ENCODE measurements at regions not wholly inside any gene's neighbourhood (a gene's known extent, or its start where the extent isn't known, plus 50 kb on each side); places are given as distances from the start of the nearest gene placed in this dataset.
"Not testable (repeated sequence)": the region's sequence is repeated elsewhere in the genome, so short reads cannot be mapped to it uniquely, and the experiment has no call there.

DNA sequence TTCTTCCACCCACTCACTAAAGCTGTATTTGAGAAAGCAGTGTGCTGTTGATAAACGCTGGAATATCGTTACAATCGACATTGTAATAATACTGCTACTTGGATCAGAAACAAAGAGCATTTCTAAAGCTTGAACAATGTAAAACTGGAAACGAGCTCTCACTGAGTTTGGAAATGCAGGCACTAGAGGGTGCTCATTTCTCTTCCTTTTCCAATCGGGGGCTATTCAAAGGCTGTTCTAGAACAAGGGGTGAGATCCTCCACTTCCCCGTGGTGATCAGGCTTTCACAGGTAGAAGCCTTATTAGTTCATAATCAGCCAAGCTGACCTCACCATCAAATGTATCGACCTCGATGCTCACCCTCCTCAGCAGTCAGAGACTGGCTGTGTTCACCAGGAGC is 245.3 kb upstream of the PRSS1 start:
- H3K4me1 Mint-ChIP-seq (ENCODE audit: low read depth in 2 of 2); ATAC-seq (replicated peaks); H3K36me3 Mint-ChIP-seq (ENCODE audit: insufficient read depth); H3K4me3 Mint-ChIP-seq; DNase-seq; H3K9me3 Mint-ChIP-seq; H3K27ac Mint-ChIP-seq: not testable (repeated sequence)
- peaks cover 24 to 27% of the 10 kb centered on the region in 2 donors for H3K27me3 Mint-ChIP-seq

DNA sequence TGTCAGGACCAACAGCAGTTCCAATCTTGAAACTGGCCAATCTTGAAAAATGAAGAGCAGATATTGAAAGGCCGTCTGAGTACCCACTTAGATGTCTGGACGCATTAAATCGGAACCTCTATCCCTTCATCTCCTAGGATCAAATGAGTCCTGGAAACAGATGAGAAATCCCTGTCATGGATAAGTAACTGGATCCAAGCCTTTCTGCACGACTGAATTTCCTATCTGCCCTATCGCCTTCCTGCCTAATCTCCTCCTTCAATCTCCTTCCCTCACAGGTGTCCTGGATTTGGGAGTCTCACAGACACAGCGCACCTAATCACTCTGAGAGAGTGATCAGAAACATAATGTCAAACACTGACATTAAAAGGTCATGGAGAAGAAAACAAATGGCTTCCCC is 245.2 kb upstream of the PRSS58 start:
- Mint-ChIP-seq H3K27me3 (peaks cover 15 to 27% of the 10 kb centered on the region in 2 donors), H3K9me3 (no peaks in the 10 kb centered on the region), H3K4me1 (ENCODE audit: low read depth in 2 of 2) (peaks cover 0 to 6% of the 10 kb centered on the region in 2 donors), H3K27ac (no peak overlapping the region), H3K4me3 (no peak overlapping the region), H3K36me3 (ENCODE audit: insufficient read depth) (no peaks in the 10 kb centered on the region)
- DNase-seq: no peak
- no peak for ATAC-seq (replicated peaks)

DNA sequence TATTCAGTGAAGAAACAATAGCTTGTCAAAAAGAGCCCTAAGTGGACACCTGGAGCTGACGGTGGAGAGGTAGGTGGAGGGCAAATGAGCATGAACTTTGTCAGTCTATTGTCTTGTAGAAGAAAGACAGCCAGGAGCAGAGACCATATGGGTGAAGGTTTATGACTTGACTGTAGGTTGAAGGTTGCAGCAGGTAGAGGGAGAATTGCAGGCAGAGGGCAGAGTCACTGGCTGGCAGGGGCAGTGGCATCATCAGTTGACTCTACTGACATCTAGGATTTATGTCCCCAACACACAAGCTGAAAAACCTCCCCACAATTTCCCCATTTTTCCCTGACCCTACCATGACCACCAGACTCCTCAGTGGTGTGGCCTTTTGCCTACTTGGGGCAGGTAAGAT is 243.6 kb upstream of the PRSS58 start:
- ATAC-seq (replicated peaks): no peak
- Mint-ChIP-seq H3K36me3 (ENCODE audit: insufficient read depth) (no peaks in the 10 kb centered on the region), H3K27ac (no peak overlapping the region)

DNA sequence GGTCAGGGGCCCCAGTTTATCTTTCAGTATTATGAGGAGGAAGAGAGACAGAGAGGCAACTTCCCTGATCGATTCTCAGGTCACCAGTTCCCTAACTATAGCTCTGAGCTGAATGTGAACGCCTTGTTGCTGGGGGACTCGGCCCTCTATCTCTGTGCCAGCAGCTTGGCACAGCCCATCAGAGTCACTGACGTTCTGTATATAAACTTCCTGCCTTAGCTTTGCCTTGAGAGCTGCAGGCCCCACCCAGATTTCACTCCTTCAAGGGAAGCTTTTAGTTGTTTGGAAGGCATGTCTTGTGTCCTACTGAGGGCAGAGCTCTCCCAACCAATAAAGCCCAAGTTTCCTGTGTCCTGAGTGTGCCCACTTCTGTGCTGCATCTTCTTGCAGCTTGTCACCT is 242.5 kb upstream of the PRSS58 start:
- Mint-ChIP-seq H3K36me3 (ENCODE audit: insufficient read depth) (no peaks in the 10 kb centered on the region), H3K4me1 (ENCODE audit: low read depth in 2 of 2) (peaks cover 6 to 7% of the 10 kb centered on the region in 2 donors), H3K9me3 (no peaks in the 10 kb centered on the region), H3K27me3 (peaks cover 20 to 23% of the 10 kb centered on the region in 2 donors), H3K27ac (peak overlapping the region; percentile 50 to 85), H3K4me3 (peak overlapping the region; percentile 34 to 54)
- DNase-seq (no peak), ATAC-seq (replicated peaks) (peak; percentile 41)

More for the DNA sequence above, 243.6 kb upstream of the PRSS58 start:
- no peak for DNase-seq
- no peak overlapping the region for H3K4me3 Mint-ChIP-seq
- no peaks in the 10 kb centered on the region for H3K9me3 Mint-ChIP-seq
- H3K4me1 Mint-ChIP-seq (ENCODE audit: low read depth in 2 of 2): peaks cover 3 to 7% of the 10 kb centered on the region in 2 donors
- peaks cover 19 to 27% of the 10 kb centered on the region in 2 donors for H3K27me3 Mint-ChIP-seq

DNA sequence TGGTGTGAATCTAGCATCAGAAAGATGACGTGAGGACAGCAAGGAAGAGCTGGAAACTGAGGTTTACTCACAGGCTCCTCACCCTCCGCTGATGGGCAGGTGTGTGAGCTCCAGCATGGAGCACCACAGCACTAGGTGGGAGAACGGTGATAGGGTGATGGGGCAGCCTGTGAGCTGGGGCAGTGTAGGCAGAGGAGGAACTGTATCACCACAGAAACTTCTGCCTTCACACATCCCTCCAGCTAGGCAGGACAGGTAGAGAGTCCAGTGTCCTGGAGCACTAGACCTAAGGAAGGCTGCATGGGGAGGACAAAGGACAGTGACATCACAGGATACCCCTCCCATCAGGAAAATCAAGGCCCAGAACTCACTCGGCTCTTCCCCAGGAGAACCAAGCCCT is 241.8 kb upstream of the PRSS58 start:
- Mint-ChIP-seq H3K27ac (peak overlapping the region; percentile 50 to 85), H3K4me3 (peak overlapping the region; percentile 54 to 56), H3K9me3 (no peaks in the 10 kb centered on the region), H3K27me3 (peaks cover 12 to 16% of the 10 kb centered on the region in 2 donors), H3K36me3 (ENCODE audit: insufficient read depth) (no peaks in the 10 kb centered on the region), H3K4me1 (ENCODE audit: low read depth in 2 of 2) (peaks cover 6 to 7% of the 10 kb centered on the region in 2 donors)
- DNase-seq (no peak), ATAC-seq (replicated peaks) (no peak)

DNA sequence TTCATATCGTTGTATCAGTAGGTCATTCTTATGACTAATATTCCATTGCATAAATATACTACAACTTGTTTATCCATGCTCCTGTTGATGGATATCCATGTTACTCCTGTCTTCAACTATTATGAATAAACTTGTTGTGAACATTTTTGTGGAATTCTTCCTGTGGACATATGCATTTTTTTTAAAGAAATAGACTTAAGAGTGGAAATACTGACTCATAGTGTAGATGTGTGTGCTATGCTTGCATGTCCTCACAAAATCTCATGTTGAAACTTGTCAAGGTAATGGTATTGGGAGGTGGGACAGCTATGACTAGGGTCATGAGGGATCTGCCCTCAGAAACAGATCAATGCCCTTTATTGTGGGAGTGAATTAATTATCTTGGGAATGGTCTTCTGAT is 240.5 kb upstream of the PRSS58 start:
- Mint-ChIP-seq H3K4me1 (ENCODE audit: low read depth in 2 of 2) (peaks cover 6 to 7% of the 10 kb centered on the region in 2 donors), H3K27me3 (peaks cover 8 to 10% of the 10 kb centered on the region in 2 donors), H3K27ac (no peak overlapping the region), H3K9me3 (no peaks in the 10 kb centered on the region), H3K4me3 (no peak overlapping the region), H3K36me3 (ENCODE audit: insufficient read depth) (no peaks in the 10 kb centered on the region)
- no peak for ATAC-seq (replicated peaks)
- no peak for DNase-seq

DNA sequence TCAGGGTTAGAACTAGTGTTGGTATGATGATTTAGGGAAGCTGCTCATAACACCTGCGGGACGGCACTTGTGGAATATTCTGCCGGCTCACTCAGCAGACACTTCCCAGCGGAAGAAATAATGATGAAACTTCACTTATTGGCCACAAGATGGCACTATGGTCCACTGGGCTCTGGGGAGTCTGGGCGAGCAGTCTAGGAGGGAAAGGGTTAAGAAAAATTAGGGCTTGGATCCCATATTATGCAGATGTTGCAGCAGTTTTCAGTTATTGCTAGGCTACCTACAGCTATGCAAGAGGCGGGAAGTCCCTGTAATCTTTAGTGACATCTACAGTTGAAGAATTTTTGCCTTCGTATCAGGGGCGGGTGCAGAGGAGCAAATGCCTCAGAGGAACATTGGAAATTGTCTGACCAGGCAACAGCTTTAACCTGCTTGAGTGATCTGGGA is 238.7 kb upstream of the PRSS58 start:
- Mint-ChIP-seq H3K27ac (no peak overlapping the region), H3K9me3 (no peaks in the 10 kb centered on the region), H3K4me1 (ENCODE audit: low read depth in 2 of 2) (peaks cover 6 to 7% of the 10 kb centered on the region in 2 donors), H3K36me3 (ENCODE audit: insufficient read depth) (peaks cover 3% of the 10 kb centered on the region), H3K27me3 (peaks cover 8 to 10% of the 10 kb centered on the region in 2 donors), H3K4me3 (peak overlapping the region in 1 of 2 donors; percentile 36)
- peak; percentile 44 for ATAC-seq (replicated peaks)
- no peak for DNase-seq

DNA sequence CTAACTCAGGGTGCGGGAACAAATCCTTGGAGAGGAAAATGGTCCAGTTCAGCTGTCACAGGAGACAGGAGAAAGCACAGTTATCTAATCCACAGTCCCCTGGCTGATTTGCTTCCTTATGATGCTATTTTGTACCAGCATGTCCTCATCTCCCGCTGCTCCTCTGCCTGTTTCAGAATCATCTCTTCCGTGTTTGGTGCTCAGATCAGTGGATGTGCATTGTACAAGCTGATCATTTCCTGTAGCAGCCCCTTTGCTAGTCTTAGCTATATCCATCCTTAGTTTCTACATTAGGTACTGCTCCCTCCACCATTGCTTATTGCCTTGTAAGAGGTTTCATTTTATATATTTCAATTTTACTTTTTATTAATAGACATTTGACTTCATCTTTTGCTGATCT is 238.0 kb upstream of the PRSS58 start:
- H3K36me3 Mint-ChIP-seq (ENCODE audit: insufficient read depth); H3K4me3 Mint-ChIP-seq; H3K9me3 Mint-ChIP-seq; H3K4me1 Mint-ChIP-seq (ENCODE audit: low read depth in 2 of 2); DNase-seq; H3K27ac Mint-ChIP-seq; ATAC-seq (replicated peaks): not testable (repeated sequence)
- H3K27me3 Mint-ChIP-seq: peaks cover 8 to 10% of the 10 kb centered on the region in 2 donors

DNA sequence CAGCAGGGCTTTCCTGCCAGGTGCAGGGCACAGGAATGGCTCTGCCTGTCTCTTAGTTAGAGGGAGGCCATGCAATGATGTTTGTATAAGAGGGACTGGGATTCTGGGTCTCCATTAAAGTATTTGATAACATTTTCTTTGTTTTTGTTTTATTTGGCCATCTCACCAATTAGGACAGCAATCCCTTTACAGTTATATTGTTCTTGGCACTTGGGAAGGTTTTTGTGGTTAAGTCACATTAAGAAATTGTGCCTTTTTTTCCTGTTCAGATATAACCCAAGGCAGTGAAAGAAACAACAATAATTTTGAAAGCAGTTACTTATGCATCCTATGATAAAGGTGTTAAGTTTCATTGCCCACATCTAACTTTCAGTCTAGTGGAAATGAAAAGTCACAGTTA is 237.4 kb upstream of the PRSS58 start:
- not testable (repeated sequence) for H3K27ac Mint-ChIP-seq; DNase-seq; H3K36me3 Mint-ChIP-seq (ENCODE audit: insufficient read depth); H3K27me3 Mint-ChIP-seq; ATAC-seq (replicated peaks); H3K9me3 Mint-ChIP-seq; H3K4me1 Mint-ChIP-seq (ENCODE audit: low read depth in 2 of 2); H3K4me3 Mint-ChIP-seq

DNA sequence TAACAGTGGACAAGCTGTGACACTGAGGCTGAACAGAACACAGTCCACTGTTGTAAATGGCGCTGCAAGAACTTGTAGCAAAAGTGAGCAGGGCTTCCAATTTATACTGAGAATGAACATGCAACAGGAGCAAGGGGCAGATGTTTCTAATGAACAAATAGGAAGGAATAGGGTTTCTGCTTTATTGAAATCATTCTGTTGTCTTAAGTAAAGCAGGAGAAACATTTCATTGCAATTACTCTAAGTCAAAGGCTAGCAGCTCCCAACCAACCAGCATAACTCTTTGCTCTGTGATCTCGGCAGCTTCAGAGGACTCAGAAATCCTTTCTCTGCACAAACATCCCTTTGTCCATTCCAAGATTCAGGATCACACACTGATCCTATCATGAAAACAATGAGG is 236.2 kb upstream of the PRSS58 start:
- Mint-ChIP-seq H3K27me3 (peaks cover 8 to 9% of the 10 kb centered on the region in 2 donors), H3K4me3 (no peak overlapping the region), H3K4me1 (ENCODE audit: low read depth in 2 of 2) (peaks cover 1 to 6% of the 10 kb centered on the region in 2 donors), H3K27ac (no peak overlapping the region), H3K36me3 (ENCODE audit: insufficient read depth) (peaks cover 3% of the 10 kb centered on the region), H3K9me3 (no peaks in the 10 kb centered on the region)
- ATAC-seq (replicated peaks) (no peak), DNase-seq (no peak)

DNA sequence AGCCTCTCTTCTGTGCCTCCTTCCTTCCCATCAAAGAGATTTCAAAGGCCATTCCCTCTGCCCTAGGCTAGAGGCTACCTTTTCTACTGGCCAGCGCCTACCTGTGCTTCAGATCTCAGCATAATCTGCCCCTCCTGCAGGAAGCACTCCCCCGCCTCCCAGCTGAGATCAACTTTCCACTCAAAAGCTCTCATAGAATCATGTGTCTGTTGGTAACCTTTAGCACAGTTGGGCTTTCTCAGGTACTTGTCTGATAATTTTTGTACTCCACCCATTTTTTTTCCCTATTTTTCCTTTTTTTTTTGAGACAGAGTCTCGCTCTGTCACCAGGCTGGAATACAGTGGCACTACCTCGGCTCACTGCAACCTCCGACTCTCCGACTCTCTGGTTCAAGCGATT is 231.0 kb upstream of the PRSS58 start:
- Mint-ChIP-seq H3K27ac (peak overlapping the region in 1 of 2 donors; percentile 71), H3K4me1 (ENCODE audit: low read depth in 2 of 2) (peaks cover 0 to 10% of the 10 kb centered on the region in 2 donors), H3K4me3 (peak overlapping the region in 1 of 2 donors; percentile 62), H3K27me3 (peaks cover 0 to 9% of the 10 kb centered on the region in 2 donors), H3K9me3 (no peaks in the 10 kb centered on the region), H3K36me3 (ENCODE audit: insufficient read depth) (peaks cover 3% of the 10 kb centered on the region)
- no peak for ATAC-seq (replicated peaks)
- no peak for DNase-seq

DNA sequence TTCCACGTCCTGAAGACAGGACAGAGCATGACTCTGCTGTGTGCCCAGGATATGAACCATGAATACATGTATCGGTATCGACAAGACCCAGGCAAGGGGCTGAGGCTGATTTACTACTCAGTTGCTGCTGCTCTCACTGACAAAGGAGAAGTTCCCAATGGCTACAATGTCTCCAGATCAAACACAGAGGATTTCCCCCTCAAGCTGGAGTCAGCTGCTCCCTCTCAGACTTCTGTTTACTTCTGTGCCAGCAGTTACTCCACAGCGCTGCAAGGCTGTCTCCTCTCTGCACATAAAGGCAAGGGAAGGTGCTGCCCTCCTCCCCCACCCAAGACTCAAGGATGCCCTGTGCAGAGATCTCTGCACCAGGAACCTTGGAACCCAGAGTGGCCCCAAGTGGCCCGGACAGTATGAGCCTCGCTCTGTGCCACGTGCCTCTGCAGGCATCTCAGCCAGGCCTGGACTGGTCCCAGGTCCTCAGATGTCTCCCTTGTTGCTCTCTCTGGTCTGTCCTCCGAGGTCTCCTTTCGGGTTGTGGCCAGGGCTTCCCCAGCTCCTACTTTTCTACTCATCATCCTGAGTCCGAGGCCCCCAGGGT is 230.3 kb upstream of the PRSS58 start:
- peaks cover 0 to 9% of the 10 kb centered on the region in 2 donors for H3K27me3 Mint-ChIP-seq
- H3K27ac Mint-ChIP-seq: peak overlapping the region in 1 of 2 donors; percentile 71
- DNase-seq (no peak), ATAC-seq (replicated peaks) (no peak)
- peaks cover 2 to 12% of the 10 kb centered on the region in 2 donors for H3K4me1 Mint-ChIP-seq (ENCODE audit: low read depth in 2 of 2)
- peaks cover 3% of the 10 kb centered on the region for H3K36me3 Mint-ChIP-seq (ENCODE audit: insufficient read depth)
- H3K9me3 Mint-ChIP-seq: no peaks in the 10 kb centered on the region
- H3K4me3 Mint-ChIP-seq: no peak overlapping the region

DNA sequence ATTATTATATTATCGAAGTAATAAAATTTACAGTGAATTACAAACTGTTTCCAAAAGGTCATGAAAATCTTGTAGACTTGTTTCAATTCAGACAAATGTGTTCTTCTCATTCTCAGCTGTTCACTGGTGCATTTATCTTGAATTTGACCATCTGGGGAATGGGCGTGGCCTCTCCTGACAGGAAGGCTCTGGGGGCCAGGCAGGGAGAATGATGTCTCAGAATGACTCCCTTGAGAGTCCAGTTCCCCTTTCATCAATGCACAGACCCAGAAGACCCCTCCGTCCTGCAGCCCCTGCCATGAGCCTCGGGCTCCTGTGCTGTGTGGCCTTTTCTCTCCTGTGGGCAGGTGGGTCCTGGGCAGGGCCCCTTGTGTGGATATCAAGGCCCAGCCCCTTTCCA is 229.7 kb upstream of the PRSS58 start:
- ATAC-seq (replicated peaks); H3K4me3 Mint-ChIP-seq; H3K27ac Mint-ChIP-seq; H3K27me3 Mint-ChIP-seq; H3K36me3 Mint-ChIP-seq (ENCODE audit: insufficient read depth); DNase-seq; H3K9me3 Mint-ChIP-seq: not testable (repeated sequence)
- H3K4me1 Mint-ChIP-seq (ENCODE audit: low read depth in 2 of 2): peaks cover 6 to 18% of the 10 kb centered on the region in 2 donors

DNA sequence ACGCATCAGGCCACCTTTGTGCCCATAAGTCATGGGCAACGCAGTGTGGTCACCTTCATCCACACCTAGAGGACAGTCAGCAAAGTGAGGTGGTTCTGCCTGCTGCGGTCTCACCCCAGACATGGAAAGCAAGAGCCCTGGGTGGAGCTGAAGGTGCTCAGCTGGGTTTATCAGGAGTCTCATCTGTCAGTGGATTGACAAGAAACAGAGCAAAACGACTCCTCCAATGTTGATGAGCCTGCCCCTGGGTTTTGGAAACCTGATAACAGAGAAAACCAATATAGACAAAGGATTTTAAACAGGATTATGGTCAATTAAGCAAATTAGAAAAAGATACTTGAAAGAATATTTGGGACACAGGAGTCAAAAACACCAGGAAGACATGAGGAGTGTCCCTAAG is 229.3 kb upstream of the PRSS58 start:
- no peak for DNase-seq
- no peak for ATAC-seq (replicated peaks)

More for the DNA sequence above, 229.3 kb upstream of the PRSS58 start:
- Mint-ChIP-seq H3K27ac (no peak overlapping the region), H3K36me3 (ENCODE audit: insufficient read depth) (no peaks in the 10 kb centered on the region), H3K4me3 (no peak overlapping the region), H3K9me3 (no peaks in the 10 kb centered on the region), H3K4me1 (ENCODE audit: low read depth in 2 of 2) (peaks cover 6 to 18% of the 10 kb centered on the region in 2 donors), H3K27me3 (peaks cover 0 to 9% of the 10 kb centered on the region in 2 donors)
